ENCODE measurements at regions not wholly inside any gene's neighbourhood (a gene's known extent, or its start where the extent isn't known, plus 50 kb on each side); places are given as distances from the start of the nearest gene placed in this dataset.

DNA sequence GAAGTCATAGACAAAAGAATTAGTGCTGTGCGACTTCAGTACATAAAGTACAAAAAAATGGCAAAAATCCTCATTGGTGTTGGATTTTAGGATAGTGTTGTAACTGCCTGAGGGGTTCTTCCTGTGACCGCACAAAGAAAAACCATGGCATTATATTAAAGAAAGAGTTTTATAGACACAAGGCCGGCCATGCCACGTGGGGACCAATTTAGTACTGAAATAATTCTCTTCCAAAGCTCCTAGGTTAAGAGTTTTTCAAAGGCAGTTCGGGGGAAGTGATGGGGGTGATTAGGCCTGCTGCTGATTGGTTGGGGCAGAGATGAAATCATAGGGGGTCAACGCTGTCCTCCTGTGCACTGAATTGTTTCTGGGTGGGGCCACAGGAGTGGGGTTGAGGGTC lies 150.9 kb upstream of the EEA1 start:
- Mint-ChIP-seq H3K9me3 (ENCODE audit: unreplicated experiment) (peaks cover 15% of the 10 kb centered on the region), H3K4me1 (ENCODE audit: low read depth, unreplicated experiment) (peaks cover 37% of the 10 kb centered on the region), H3K27me3 (ENCODE audit: insufficient read depth, unreplicated experiment) (no peaks in the 10 kb centered on the region), H3K36me3 (ENCODE audit: insufficient read depth, unreplicated experiment) (peaks cover 31% of the 10 kb centered on the region), H3K4me3 (ENCODE audit: unreplicated experiment) (no peak overlapping the region), H3K27ac (ENCODE audit: unreplicated experiment) (peak overlapping the region; percentile 92)
- no TSS peak for BruUV-seq (replicated peaks)
- ChIA-PET CTCF (no interaction called here), POLR2A (interaction anchor here (0.6 to 1.4 kb wide), 2 partner anchors 42 to 58 kb away, joined by 6 to 18 read pairs; no protein-coding TSS in a partner anchor)
- Histone ChIP-seq H3K9me3 (no peaks in the 10 kb centered on the region; the same call in 1 of the 2 replicates), H3K27me3 (replicated peaks; ENCODE audit: control insufficient read depth, insufficient read depth, low read length) (no peaks in the 10 kb centered on the region), H3K4me3 (ENCODE audit: low read depth, low read length) (no peak overlapping the region), H3K36me3 (ENCODE audit: control insufficient read depth, insufficient read depth, low read length) (no peaks in the 10 kb centered on the region; the same call in 1 of the 2 replicates), H3K4me1 (peaks cover 41% of the 10 kb centered on the region)
- no peak for DNase-seq
- TF ChIP-seq, protein P1, sequence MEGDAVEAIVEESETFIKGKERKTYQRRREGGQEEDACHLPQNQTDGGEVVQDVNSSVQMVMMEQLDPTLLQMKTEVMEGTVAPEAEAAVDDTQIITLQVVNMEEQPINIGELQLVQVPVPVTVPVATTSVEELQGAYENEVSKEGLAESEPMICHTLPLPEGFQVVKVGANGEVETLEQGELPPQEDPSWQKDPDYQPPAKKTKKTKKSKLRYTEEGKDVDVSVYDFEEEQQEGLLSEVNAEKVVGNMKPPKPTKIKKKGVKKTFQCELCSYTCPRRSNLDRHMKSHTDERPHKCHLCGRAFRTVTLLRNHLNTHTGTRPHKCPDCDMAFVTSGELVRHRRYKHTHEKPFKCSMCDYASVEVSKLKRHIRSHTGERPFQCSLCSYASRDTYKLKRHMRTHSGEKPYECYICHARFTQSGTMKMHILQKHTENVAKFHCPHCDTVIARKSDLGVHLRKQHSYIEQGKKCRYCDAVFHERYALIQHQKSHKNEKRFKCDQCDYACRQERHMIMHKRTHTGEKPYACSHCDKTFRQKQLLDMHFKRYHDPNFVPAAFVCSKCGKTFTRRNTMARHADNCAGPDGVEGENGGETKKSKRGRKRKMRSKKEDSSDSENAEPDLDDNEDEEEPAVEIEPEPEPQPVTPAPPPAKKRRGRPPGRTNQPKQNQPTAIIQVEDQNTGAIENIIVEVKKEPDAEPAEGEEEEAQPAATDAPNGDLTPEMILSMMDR (IDR thresholded peaks at IDR 0.05; ENCODE audit: insufficient read depth in 1 of 2, low read depth in 1 of 2, low read length in 1 of 2, severe bottlenecking in 1 of 2, unreplicated experiment in 1 of 2) = no peak
- intact Hi-C loops (cut with micrococcal nuclease; ENCODE audit: unreplicated experiment) = loop anchor here (2.0 kb wide), 1 partner anchor 23 kb away; no protein-coding TSS in a partner anchor

DNA sequence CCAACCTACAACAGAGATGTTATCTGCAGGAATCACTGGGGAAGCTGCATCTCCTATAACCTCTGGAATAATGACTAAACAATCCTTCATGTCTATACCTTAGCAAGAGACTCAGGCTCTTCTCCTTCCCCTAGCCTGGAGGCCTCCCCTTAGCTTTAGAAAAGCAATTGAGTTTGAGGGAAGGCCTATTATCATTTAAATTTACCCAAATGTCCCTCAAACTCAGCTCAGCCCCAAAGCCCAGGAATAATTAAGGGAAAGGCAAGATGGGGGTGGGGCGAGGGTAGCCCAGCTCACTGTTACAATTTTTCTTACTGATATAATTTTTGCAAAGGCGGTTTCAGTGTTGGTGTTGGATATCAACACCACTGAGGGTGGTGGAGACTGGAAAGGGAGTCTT lies 151.4 kb upstream of the EEA1 start:
- intact Hi-C loops (cut with micrococcal nuclease; ENCODE audit: unreplicated experiment) = loop anchor here (2.0 kb wide), 1 partner anchor 24 kb away; no protein-coding TSS in a partner anchor
- TF ChIP-seq, protein P1 (IDR thresholded peaks at IDR 0.05; ENCODE audit: insufficient read depth in 1 of 2, low read depth in 1 of 2, low read length in 1 of 2, severe bottlenecking in 1 of 2, unreplicated experiment in 1 of 2) = no peak
- BruUV-seq (replicated peaks) = no TSS peak
- H3K4me1 ChIP-seq = peaks cover 46% of the 10 kb centered on the region
- H3K9me3 Mint-ChIP-seq (ENCODE audit: unreplicated experiment) = peaks cover 10% of the 10 kb centered on the region
- H3K4me3 ChIP-seq (ENCODE audit: low read depth, low read length) = no peak overlapping the region
- H3K36me3 Mint-ChIP-seq (ENCODE audit: insufficient read depth, unreplicated experiment) = peaks cover 35% of the 10 kb centered on the region
- CTCF ChIA-PET = no interaction called here
- no peaks in the 10 kb centered on the region for H3K27me3 Mint-ChIP-seq (ENCODE audit: insufficient read depth, unreplicated experiment)
- POLR2A ChIA-PET = interaction anchor here (0.6 to 1.4 kb wide), 2 partner anchors 42 to 58 kb away, joined by 6 to 18 read pairs; no protein-coding TSS in a partner anchor
- H3K36me3 ChIP-seq (ENCODE audit: control insufficient read depth, insufficient read depth, low read length) = no peaks in the 10 kb centered on the region; the same call in 1 of the 2 replicates
- H3K4me3 Mint-ChIP-seq (ENCODE audit: unreplicated experiment) = peak overlapping the region; percentile 50
- peak overlapping the region; percentile 92 for H3K27ac Mint-ChIP-seq (ENCODE audit: unreplicated experiment)
- no peaks in the 10 kb centered on the region for H3K27me3 ChIP-seq (replicated peaks; ENCODE audit: control insufficient read depth, insufficient read depth, low read length)
- no peak for DNase-seq
- H3K9me3 ChIP-seq = peaks cover 1% of the 10 kb centered on the region; the same call in 1 of the 2 replicates
- peaks cover 40% of the 10 kb centered on the region for H3K4me1 Mint-ChIP-seq (ENCODE audit: low read depth, unreplicated experiment)

DNA sequence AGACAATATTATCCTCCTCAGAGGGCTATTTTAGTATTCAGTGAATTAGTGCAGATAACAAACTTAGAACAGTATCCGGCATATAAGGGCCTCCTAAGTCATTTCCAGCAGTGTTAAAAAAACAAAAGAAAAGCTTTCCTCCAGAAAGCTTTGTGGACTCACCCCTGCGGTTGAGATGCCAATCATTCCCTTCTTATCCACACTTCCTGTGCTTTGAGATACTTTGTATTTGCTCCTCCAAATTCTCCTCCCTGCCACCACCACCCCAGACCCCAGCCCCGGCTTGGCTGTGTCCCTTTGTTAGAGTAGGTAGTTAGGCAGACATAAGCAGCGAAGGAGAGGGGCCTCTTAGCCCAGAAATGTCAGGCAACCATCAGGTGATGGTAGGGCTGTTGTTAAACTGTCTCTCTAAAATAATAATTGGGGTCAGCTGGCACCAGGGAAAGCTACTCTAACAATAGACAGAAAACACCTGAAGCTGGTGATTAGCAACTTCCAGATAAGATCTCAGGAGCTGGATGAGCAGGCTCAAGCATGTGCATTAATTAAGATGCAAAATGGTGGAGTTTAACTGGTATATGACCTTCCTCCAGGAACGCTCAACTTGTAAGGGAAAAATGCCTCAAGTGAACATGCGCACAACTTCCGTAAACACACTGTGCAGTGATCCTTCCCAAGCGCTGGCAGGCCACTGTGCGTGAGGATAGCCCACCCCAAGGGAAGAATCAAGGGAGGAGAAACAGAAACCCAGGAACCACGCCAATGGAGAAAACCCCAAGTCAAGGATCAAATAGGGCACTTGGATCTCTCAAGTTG lies 152.1 kb upstream of the EEA1 start:
- Histone ChIP-seq H3K9me3 (peaks cover 9% of the 10 kb centered on the region; the same call in 1 of the 2 replicates), H3K36me3 (ENCODE audit: control insufficient read depth, insufficient read depth, low read length) (no peaks in the 10 kb centered on the region; the same call in 1 of the 2 replicates), H3K4me3 (ENCODE audit: low read depth, low read length) (no peak overlapping the region), H3K27me3 (replicated peaks; ENCODE audit: control insufficient read depth, insufficient read depth, low read length) (no peaks in the 10 kb centered on the region), H3K4me1 (peaks cover 51% of the 10 kb centered on the region)
- ChIA-PET CTCF (no interaction called here), POLR2A (interaction anchor here (1.0 to 1.4 kb wide), 2 partner anchors 41 to 66 kb away, joined by 4 to 6 read pairs; no protein-coding TSS in a partner anchor)
- Mint-ChIP-seq H3K9me3 (ENCODE audit: unreplicated experiment) (peaks cover 3% of the 10 kb centered on the region), H3K36me3 (ENCODE audit: insufficient read depth, unreplicated experiment) (peaks cover 37% of the 10 kb centered on the region), H3K4me1 (ENCODE audit: low read depth, unreplicated experiment) (peaks cover 36% of the 10 kb centered on the region), H3K27me3 (ENCODE audit: insufficient read depth, unreplicated experiment) (no peaks in the 10 kb centered on the region), H3K4me3 (ENCODE audit: unreplicated experiment) (peak overlapping the region; percentile 50), H3K27ac (ENCODE audit: unreplicated experiment) (peak overlapping the region; percentile 92)
- intact Hi-C loops (cut with micrococcal nuclease; ENCODE audit: unreplicated experiment) = loop anchor here (1.0 to 2.0 kb wide), 4 partner anchors 24 to 61 kb away; no protein-coding TSS in a partner anchor
- TSS peak; percentile 78 for BruUV-seq (replicated peaks)
- TF ChIP-seq, protein P1 (IDR thresholded peaks at IDR 0.05; ENCODE audit: insufficient read depth in 1 of 2, low read depth in 1 of 2, low read length in 1 of 2, severe bottlenecking in 1 of 2, unreplicated experiment in 1 of 2) = no peak
- DNase-seq = peak; percentile 74 to 86

All from Caco-2 (cell line).